NOMO-1 treated with DMSO at 0.1 percent for 48 hours (cell line): ENCODE measurements at regions not wholly inside any gene's neighbourhood (a gene's known extent, or its start where the extent isn't known, plus 50 kb on each side); places are given as distances from the start of the nearest gene placed in this dataset.

Experiments used
- DNase-seq: peaks from one replicate; lab custom pipeline; 2025; ENCODE audit not compliant: unreplicated experiment; lab: John Stamatoyannopoulos, UW

- DNase-seq: no peak
These were observed 621.7 kb upstream of the AGTR1 start for GRCh38 chr3:148075771-148076716.

GRCh38 chr3:148077318-148077923 is 620.3 kb upstream of the AGTR1 start:
- no peak for DNase-seq

- DNase-seq: no peak
These were observed 619.7 kb upstream of the AGTR1 start for GRCh38 chr3:148077965-148078364.

GRCh38 chr3:148078658-148079057 is 619.0 kb upstream of the AGTR1 start:
- DNase-seq: no peak

GRCh38 chr3:148079370-148079769 is 618.3 kb upstream of the AGTR1 start:
- no peak for DNase-seq

- no peak for DNase-seq
These were observed 615.8 kb upstream of the AGTR1 start for GRCh38 chr3:148081926-148082325.

GRCh38 chr3:148082506-148083280 is 615.0 kb upstream of the AGTR1 start:
- no peak for DNase-seq

GRCh38 chr3:148083526-148084182 is 614.0 kb upstream of the AGTR1 start:
- DNase-seq: no peak

- DNase-seq: no peak
These were observed 612.8 kb upstream of the AGTR1 start for GRCh38 chr3:148084931-148085330.

- DNase-seq: no peak
These were observed 609.9 kb upstream of the AGTR1 start for GRCh38 chr3:148087601-148088371.

GRCh38 chr3:148089171-148089570 is 608.5 kb upstream of the AGTR1 start:
- DNase-seq: no peak

GRCh38 chr3:148090156-148090555 is 607.5 kb upstream of the AGTR1 start:
- DNase-seq: no peak

GRCh38 chr3:148092624-148093347 is 604.9 kb upstream of the AGTR1 start:
- no peak for DNase-seq

- DNase-seq: no peak
These were observed 604.0 kb upstream of the AGTR1 start for GRCh38 chr3:148093753-148094152.

- no peak for DNase-seq
These were observed 601.7 kb upstream of the AGTR1 start for GRCh38 chr3:148095962-148096361.

GRCh38 chr3:148100476-148100875 is 597.2 kb upstream of the AGTR1 start:
- DNase-seq: no peak

- no peak for DNase-seq
These were observed 596.6 kb upstream of the AGTR1 start for GRCh38 chr3:148101061-148101460.

GRCh38 chr3:148102156-148102555 is 595.5 kb upstream of the AGTR1 start:
- no peak for DNase-seq

GRCh38 chr3:148106062-148106461 is 591.6 kb upstream of the AGTR1 start:
- no peak for DNase-seq

- DNase-seq: no peak
These were observed 570.7 kb upstream of the AGTR1 start for GRCh38 chr3:148126956-148127355.
